NCI-H524 (cell line): ENCODE measurements at regions not wholly inside any gene's neighbourhood (a gene's known extent, or its start where the extent isn't known, plus 50 kb on each side); places are given as distances from the start of the nearest gene placed in this dataset.

Experiments used
- DNase-seq, 2 experiments: peaks; one replicate each; lab custom pipeline; 2025; lab: John Stamatoyannopoulos, UW

- DNase-seq, result no peak
Measured at GRCh38 chr1:29821605-29822004, 585.3 kb downstream of the PTPRU start.

GRCh38 chr1:29820401-29820800 is 584.1 kb downstream of the PTPRU start:
- no peak for DNase-seq

- DNase-seq, result no peak
Measured at GRCh38 chr1:29812408-29813135, 576.2 kb downstream of the PTPRU start.

GRCh38 chr1:29811727-29812407 is 575.5 kb downstream of the PTPRU start:
- no peak for DNase-seq

- no peak for DNase-seq
Measured at GRCh38 chr1:29811247-29811646, 574.9 kb downstream of the PTPRU start.

- DNase-seq, result no peak
Measured at GRCh38 chr1:29810121-29811120, 574.1 kb downstream of the PTPRU start.

- no peak for DNase-seq
Measured at GRCh38 chr1:29809446-29810120, 573.3 kb downstream of the PTPRU start.

GRCh38 chr1:29808141-29808995 is 572.0 kb downstream of the PTPRU start:
- DNase-seq, result no peak

GRCh38 chr1:29807689-29808088 is 571.4 kb downstream of the PTPRU start:
- no peak for DNase-seq

GRCh38 chr1:29806646-29807319 is 570.5 kb downstream of the PTPRU start:
- peak; percentile 32 to 76 for DNase-seq

GRCh38 chr1:29805896-29806160 is 569.5 kb downstream of the PTPRU start:
- no peak for DNase-seq

GRCh38 chr1:29805122-29805895 is 569.0 kb downstream of the PTPRU start:
- no peak for DNase-seq

GRCh38 chr1:29804181-29804899 is 568.0 kb downstream of the PTPRU start:
- DNase-seq, result no peak

GRCh38 chr1:29803486-29803885 is 567.2 kb downstream of the PTPRU start:
- no peak for DNase-seq

- peak; percentile 42 to 84 for DNase-seq
Measured at GRCh38 chr1:29802181-29803068, 566.1 kb downstream of the PTPRU start.

- DNase-seq, result no peak
Measured at GRCh38 chr1:29801561-29801973, 565.2 kb downstream of the PTPRU start.

GRCh38 chr1:29801003-29801402 is 564.7 kb downstream of the PTPRU start:
- no peak for DNase-seq

- DNase-seq, result no peak
Measured at GRCh38 chr1:29800522-29800956, 564.2 kb downstream of the PTPRU start.
